ENCODE measurements at regions not wholly inside any gene's neighbourhood (a gene's known extent, or its start where the extent isn't known, plus 50 kb on each side); places are given as distances from the start of the nearest gene placed in this dataset.

- no peaks in the 10 kb centered on the region for H3K36me3 Mint-ChIP-seq
- no peak overlapping the region for H3K27ac Mint-ChIP-seq
- no peaks in the 10 kb centered on the region for H3K27me3 Mint-ChIP-seq
- H3K9me3 Mint-ChIP-seq: peaks cover 2 to 4% (median 2%) of the 10 kb centered on the region in 3 donors
- no peaks in the 10 kb centered on the region for H3K4me1 Mint-ChIP-seq
- no peak overlapping the region for H3K4me3 Mint-ChIP-seq
Observed at GRCh38 chr13:111657013-111657412, 336.6 kb downstream of the TEX29 start.

GRCh38 chr13:111658145-111659100 is 338.0 kb downstream of the TEX29 start:
- Mint-ChIP-seq H3K36me3 (no peaks in the 10 kb centered on the region), H3K4me1 (no peaks in the 10 kb centered on the region), H3K9me3 (peaks cover 2 to 10% (median 2%) of the 10 kb centered on the region in 3 donors), H3K27ac (no peak overlapping the region), H3K4me3 (no peak overlapping the region), H3K27me3 (peaks cover 1% of the 10 kb centered on the region)

- H3K4me1 Mint-ChIP-seq: no peaks in the 10 kb centered on the region
- H3K9me3 Mint-ChIP-seq: peaks cover 2 to 10% (median 2%) of the 10 kb centered on the region in 3 donors
- no peak overlapping the region for H3K4me3 Mint-ChIP-seq
- peaks cover 1% of the 10 kb centered on the region for H3K27me3 Mint-ChIP-seq
- H3K36me3 Mint-ChIP-seq: no peaks in the 10 kb centered on the region
- no peak overlapping the region for H3K27ac Mint-ChIP-seq
Observed at GRCh38 chr13:111659219-111659775, 338.9 kb downstream of the TEX29 start.

- no peak overlapping the region for H3K27ac Mint-ChIP-seq
- H3K4me3 Mint-ChIP-seq: no peak overlapping the region
- H3K4me1 Mint-ChIP-seq: no peaks in the 10 kb centered on the region
- peaks cover under 1 to 10% (median 1%) of the 10 kb centered on the region in 3 donors for H3K9me3 Mint-ChIP-seq
- H3K27me3 Mint-ChIP-seq: peaks cover 1% of the 10 kb centered on the region
- no peaks in the 10 kb centered on the region for H3K36me3 Mint-ChIP-seq
Observed at GRCh38 chr13:111659842-111660241, 339.4 kb downstream of the TEX29 start.

GRCh38 chr13:111661052-111661451 is 340.6 kb downstream of the TEX29 start:
- Mint-ChIP-seq H3K36me3 (no peaks in the 10 kb centered on the region), H3K27me3 (peaks cover 1% of the 10 kb centered on the region), H3K27ac (no peak overlapping the region), H3K9me3 (peaks cover 0 to 10% (median 0%) of the 10 kb centered on the region in 3 donors), H3K4me3 (no peak overlapping the region), H3K4me1 (peaks cover 0 to 2% (median 0%) of the 10 kb centered on the region in 3 donors)

GRCh38 chr13:111661776-111662175 is 341.3 kb downstream of the TEX29 start:
- H3K4me1 Mint-ChIP-seq: peaks cover 0 to 2% (median 0%) of the 10 kb centered on the region in 3 donors
- H3K27ac Mint-ChIP-seq: no peak overlapping the region
- no peak overlapping the region for H3K4me3 Mint-ChIP-seq
- H3K9me3 Mint-ChIP-seq: peaks cover 0 to 10% (median 0%) of the 10 kb centered on the region in 3 donors
- peaks cover 1% of the 10 kb centered on the region for H3K27me3 Mint-ChIP-seq
- no peaks in the 10 kb centered on the region for H3K36me3 Mint-ChIP-seq

- H3K27ac Mint-ChIP-seq: no peak overlapping the region
- peaks cover 0 to 2% (median 0%) of the 10 kb centered on the region in 3 donors for H3K4me1 Mint-ChIP-seq
- H3K4me3 Mint-ChIP-seq: no peak overlapping the region
- peaks cover 1% of the 10 kb centered on the region for H3K27me3 Mint-ChIP-seq
- no peaks in the 10 kb centered on the region for H3K36me3 Mint-ChIP-seq
- H3K9me3 Mint-ChIP-seq: peaks cover 0 to 7% (median 0%) of the 10 kb centered on the region in 3 donors
Observed at GRCh38 chr13:111662451-111662850, 342.0 kb downstream of the TEX29 start.

GRCh38 chr13:111662895-111663294 is 342.5 kb downstream of the TEX29 start:
- no peak overlapping the region for H3K4me3 Mint-ChIP-seq
- H3K27me3 Mint-ChIP-seq: peaks cover 1% of the 10 kb centered on the region
- H3K36me3 Mint-ChIP-seq: no peaks in the 10 kb centered on the region
- H3K4me1 Mint-ChIP-seq: peaks cover 0 to 2% (median 0%) of the 10 kb centered on the region in 3 donors
- H3K27ac Mint-ChIP-seq: no peak overlapping the region
- peaks cover 0 to 7% (median 0%) of the 10 kb centered on the region in 3 donors for H3K9me3 Mint-ChIP-seq

- Mint-ChIP-seq H3K9me3 (peaks cover 0 to 7% (median 0%) of the 10 kb centered on the region in 3 donors), H3K27me3 (peaks cover 1% of the 10 kb centered on the region), H3K4me1 (peaks cover 0 to 2% (median 0%) of the 10 kb centered on the region in 3 donors), H3K27ac (no peak overlapping the region), H3K36me3 (no peaks in the 10 kb centered on the region), H3K4me3 (no peak overlapping the region)
Observed at GRCh38 chr13:111663505-111663904, 343.1 kb downstream of the TEX29 start.

- Mint-ChIP-seq H3K27me3 (peaks cover 1% of the 10 kb centered on the region), H3K4me3 (no peak overlapping the region), H3K36me3 (no peaks in the 10 kb centered on the region), H3K27ac (no peak overlapping the region), H3K4me1 (peaks cover 0 to 2% (median 0%) of the 10 kb centered on the region in 3 donors), H3K9me3 (peaks cover 0 to 7% (median 0%) of the 10 kb centered on the region in 3 donors)
Observed at GRCh38 chr13:111663953-111664421, 343.5 kb downstream of the TEX29 start.

GRCh38 chr13:111664696-111665095 is 344.3 kb downstream of the TEX29 start:
- Mint-ChIP-seq H3K27me3 (peaks cover 1% of the 10 kb centered on the region), H3K4me3 (no peak overlapping the region), H3K4me1 (peaks cover 0 to 2% (median 0%) of the 10 kb centered on the region in 3 donors), H3K27ac (no peak overlapping the region), H3K9me3 (peaks cover 0 to 7% (median 0%) of the 10 kb centered on the region in 3 donors), H3K36me3 (no peaks in the 10 kb centered on the region)

- peaks cover 1% of the 10 kb centered on the region for H3K27me3 Mint-ChIP-seq
- no peaks in the 10 kb centered on the region for H3K36me3 Mint-ChIP-seq
- H3K9me3 Mint-ChIP-seq: peaks cover 0 to 7% (median 0%) of the 10 kb centered on the region in 3 donors
- H3K4me3 Mint-ChIP-seq: no peak overlapping the region
- H3K27ac Mint-ChIP-seq: no peak overlapping the region
- peaks cover 0 to 2% (median 0%) of the 10 kb centered on the region in 3 donors for H3K4me1 Mint-ChIP-seq
Observed at GRCh38 chr13:111665691-111666095, 345.3 kb downstream of the TEX29 start.

GRCh38 chr13:111666164-111666776 is 345.8 kb downstream of the TEX29 start:
- Mint-ChIP-seq H3K27ac (no peak overlapping the region), H3K27me3 (peaks cover 1% of the 10 kb centered on the region), H3K4me3 (no peak overlapping the region), H3K36me3 (no peaks in the 10 kb centered on the region), H3K9me3 (peaks cover 0 to 7% (median 0%) of the 10 kb centered on the region in 3 donors), H3K4me1 (peaks cover 0 to 2% (median 0%) of the 10 kb centered on the region in 3 donors)

GRCh38 chr13:111667757-111668156 is 347.3 kb downstream of the TEX29 start:
- Mint-ChIP-seq H3K27ac (no peak overlapping the region), H3K4me1 (peaks cover 0 to 2% (median 0%) of the 10 kb centered on the region in 3 donors), H3K4me3 (no peak overlapping the region), H3K27me3 (no peaks in the 10 kb centered on the region), H3K36me3 (no peaks in the 10 kb centered on the region), H3K9me3 (no peaks in the 10 kb centered on the region)

- no peaks in the 10 kb centered on the region for H3K27me3 Mint-ChIP-seq
- no peaks in the 10 kb centered on the region for H3K9me3 Mint-ChIP-seq
- H3K4me3 Mint-ChIP-seq: no peak overlapping the region
- H3K36me3 Mint-ChIP-seq: no peaks in the 10 kb centered on the region
- H3K27ac Mint-ChIP-seq: no peak overlapping the region
- peaks cover 0 to 2% (median 0%) of the 10 kb centered on the region in 3 donors for H3K4me1 Mint-ChIP-seq
Observed at GRCh38 chr13:111668451-111668850, 348.0 kb downstream of the TEX29 start.
